AG04449 (cell line): ENCODE measurements at regions not wholly inside any gene's neighbourhood (a gene's known extent, or its start where the extent isn't known, plus 50 kb on each side); places are given as distances from the start of the nearest gene placed in this dataset.

Source experiments
- CTCF ChIA-PET: fragments of 350-600 bp; formaldehyde crosslinking; extraction: SDS; loops from one replicate; lab custom pipeline; 2021; ENCODE audit warnings: antibody characterized with exemption; lab: Yijun Ruan, JAX
- POLR2A ChIA-PET: fragments of 400-600, 350-600 bp; formaldehyde crosslinking; extraction: SDS; loops from one replicate; lab custom pipeline; 2020; ENCODE audit warnings: antibody characterized with exemption, inconsistent platforms; lab: Yijun Ruan, JAX
- DNase-seq: peaks from one replicate; pipeline ENCODE4 v3.0.0-alpha.2; 2010; ENCODE audit warnings: low read depth, low spot score
- H3K4me3 ChIP-seq: 2 replicates; pipeline ENCODE4 v1.5.1; 2011; ENCODE audit warnings: low read depth, mild to moderate bottlenecking, control low read depth, low read length
- CTCF ChIP-seq: IDR thresholded peaks from one replicate; pipeline ENCODE4 v1.5.1; 2011; ENCODE audit warnings: mild to moderate bottlenecking, moderate library complexity, low read length, control low read depth, inconsistent platforms; ENCODE audit not compliant: insufficient read depth; ENCODE audit errors: missing control alignments

GRCh38 chr15:93913310-93913709, 318.1 kb upstream of the MCTP2 start:
- TF ChIP-seq CTCF, result no peak
- CTCF ChIA-PET, result no interaction called here
- POLR2A ChIA-PET, result no interaction called here
- no peak for DNase-seq
- no peak overlapping the region for H3K4me3 ChIP-seq

GRCh38 chr15:93900476-93901400, 330.6 kb upstream of the MCTP2 start:
- DNase-seq, result no peak
- H3K4me3 ChIP-seq, result no peak overlapping the region
- TF ChIP-seq CTCF, result no peak
- ChIA-PET CTCF (no interaction called here), POLR2A (no interaction called here)

- no peak overlapping the region for H3K4me3 ChIP-seq
- no peak for TF ChIP-seq CTCF
- CTCF ChIA-PET, result no interaction called here
- no peak for DNase-seq
- POLR2A ChIA-PET, result no interaction called here
Observed at GRCh38 chr15:93899817-93900216, 331.5 kb upstream of the MCTP2 start.

- TF ChIP-seq CTCF, result no peak
- ChIA-PET CTCF (no interaction called here), POLR2A (no interaction called here)
- no peak overlapping the region for H3K4me3 ChIP-seq
- DNase-seq, result no peak
Observed at GRCh38 chr15:93897377-93897776, 334.0 kb upstream of the MCTP2 start.

- TF ChIP-seq CTCF, result no peak
- POLR2A ChIA-PET, result no interaction called here
- H3K4me3 ChIP-seq, result no peak overlapping the region
- CTCF ChIA-PET, result no interaction called here
- no peak for DNase-seq
Observed at GRCh38 chr15:93895976-93896770, 335.2 kb upstream of the MCTP2 start.

- POLR2A ChIA-PET, result no interaction called here
- CTCF ChIA-PET, result no interaction called here
- no peak overlapping the region for H3K4me3 ChIP-seq
- TF ChIP-seq CTCF, result no peak
- no peak for DNase-seq
Observed at GRCh38 chr15:93894438-93895036, 336.8 kb upstream of the MCTP2 start.
